HL-60 (cell line): ENCODE measurements at regions not wholly inside any gene's neighbourhood (a gene's known extent, or its start where the extent isn't known, plus 50 kb on each side); places are given as distances from the start of the nearest gene placed in this dataset.

ENCODE experiments used
- DNase-seq, 2 experiments: peaks; one replicate each; pipeline ENCODE4 v3.0.0-alpha.2; 2010 to 2020; ENCODE audit warnings: low read depth in 1 of 2, low spot score in 1 of 2
- H3K27ac ChIP-seq: fragments of 250-450 bp; sonication (Bioruptor Pico); replicated peaks from 2 replicates; pipeline ENCODE4 v1.5.1; 2020; ENCODE audit warnings: mild to moderate bottlenecking, moderate library complexity
- H3K27me3 ChIP-seq: fragments of 250-450 bp; sonication (Bioruptor Pico); 2 replicates; pipeline ENCODE4 v1.5.1; 2021; ENCODE audit warnings: mild to moderate bottlenecking, moderate library complexity; ENCODE audit not compliant: insufficient read depth, poor library complexity, severe bottlenecking
- H3K4me3 ChIP-seq: replicated peaks from 2 replicates; pipeline ENCODE4 v1.5.1; 2011; ENCODE audit warnings: mild to moderate bottlenecking, control low read depth, low read length; ENCODE audit not compliant: insufficient read depth
- CTCF ChIP-seq: IDR thresholded peaks from one replicate; pipeline ENCODE4 v1.5.1; 2011; ENCODE audit warnings: low read length, control low read depth, inconsistent platforms; ENCODE audit not compliant: insufficient read depth
- GABPA ChIP-seq: IDR thresholded peaks from 2 replicates; pipeline ENCODE4 v1.6.1; 2012; ENCODE audit warnings: low read depth
- POLR2AphosphoS5 ChIP-seq: IDR thresholded peaks from 2 replicates; pipeline ENCODE4 v1.6.1; 2012; ENCODE audit warnings: low read depth
- SPI1 ChIP-seq: IDR thresholded peaks from 2 replicates; pipeline ENCODE4 v1.6.1; 2012; ENCODE audit warnings: low read depth, mild to moderate bottlenecking, borderline replicate concordance
- TF ChIP-seq, protein P1 (sequence below): IDR thresholded peaks from 2 replicates; pipeline ENCODE4 v1.6.1; 2012; ENCODE audit warnings: low read depth; ENCODE audit not compliant: insufficient replicate concordance

- Histone ChIP-seq H3K4me3 (no peak overlapping the region), H3K27me3 (no peaks in the 10 kb centered on the region), H3K27ac (no peak overlapping the region)
- TF ChIP-seq, protein P1, sequence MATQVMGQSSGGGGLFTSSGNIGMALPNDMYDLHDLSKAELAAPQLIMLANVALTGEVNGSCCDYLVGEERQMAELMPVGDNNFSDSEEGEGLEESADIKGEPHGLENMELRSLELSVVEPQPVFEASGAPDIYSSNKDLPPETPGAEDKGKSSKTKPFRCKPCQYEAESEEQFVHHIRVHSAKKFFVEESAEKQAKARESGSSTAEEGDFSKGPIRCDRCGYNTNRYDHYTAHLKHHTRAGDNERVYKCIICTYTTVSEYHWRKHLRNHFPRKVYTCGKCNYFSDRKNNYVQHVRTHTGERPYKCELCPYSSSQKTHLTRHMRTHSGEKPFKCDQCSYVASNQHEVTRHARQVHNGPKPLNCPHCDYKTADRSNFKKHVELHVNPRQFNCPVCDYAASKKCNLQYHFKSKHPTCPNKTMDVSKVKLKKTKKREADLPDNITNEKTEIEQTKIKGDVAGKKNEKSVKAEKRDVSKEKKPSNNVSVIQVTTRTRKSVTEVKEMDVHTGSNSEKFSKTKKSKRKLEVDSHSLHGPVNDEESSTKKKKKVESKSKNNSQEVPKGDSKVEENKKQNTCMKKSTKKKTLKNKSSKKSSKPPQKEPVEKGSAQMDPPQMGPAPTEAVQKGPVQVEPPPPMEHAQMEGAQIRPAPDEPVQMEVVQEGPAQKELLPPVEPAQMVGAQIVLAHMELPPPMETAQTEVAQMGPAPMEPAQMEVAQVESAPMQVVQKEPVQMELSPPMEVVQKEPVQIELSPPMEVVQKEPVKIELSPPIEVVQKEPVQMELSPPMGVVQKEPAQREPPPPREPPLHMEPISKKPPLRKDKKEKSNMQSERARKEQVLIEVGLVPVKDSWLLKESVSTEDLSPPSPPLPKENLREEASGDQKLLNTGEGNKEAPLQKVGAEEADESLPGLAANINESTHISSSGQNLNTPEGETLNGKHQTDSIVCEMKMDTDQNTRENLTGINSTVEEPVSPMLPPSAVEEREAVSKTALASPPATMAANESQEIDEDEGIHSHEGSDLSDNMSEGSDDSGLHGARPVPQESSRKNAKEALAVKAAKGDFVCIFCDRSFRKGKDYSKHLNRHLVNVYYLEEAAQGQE: no peak
- TF ChIP-seq GABPA (no peak), POLR2AphosphoS5 (no peak), SPI1 (no peak), CTCF (no peak)
- DNase-seq: no peak
Observed at GRCh38 chr11:92380882-92381281, 156.3 kb downstream of the FAT3 start.

- no peak for DNase-seq
- TF ChIP-seq POLR2AphosphoS5: no peak
- TF ChIP-seq GABPA: no peak
- TF ChIP-seq, protein P1: no peak
- TF ChIP-seq CTCF: no peak
- no peak for TF ChIP-seq SPI1
- H3K27ac ChIP-seq: no peak overlapping the region
- no peaks in the 10 kb centered on the region for H3K27me3 ChIP-seq
- no peak overlapping the region for H3K4me3 ChIP-seq
Observed at GRCh38 chr11:92382311-92382710, 157.7 kb downstream of the FAT3 start.

- Histone ChIP-seq H3K27ac (no peak overlapping the region), H3K27me3 (no peaks in the 10 kb centered on the region), H3K4me3 (no peak overlapping the region)
- TF ChIP-seq SPI1: no peak
- no peak for TF ChIP-seq CTCF
- no peak for TF ChIP-seq GABPA
- TF ChIP-seq, protein P1: no peak
- no peak for TF ChIP-seq POLR2AphosphoS5
- no peak for DNase-seq
Observed at GRCh38 chr11:92383430-92383829, 158.8 kb downstream of the FAT3 start.
